Activated T-helper 1 cell treated with anti-CD3 and anti-CD28 coated beads, Interleukin-2, amount 50 U/mL, for 16 hours (primary cell): ENCODE measurements at regions not wholly inside any gene's neighbourhood (a gene's known extent, or its start where the extent isn't known, plus 50 kb on each side); places are given as distances from the start of the nearest gene placed in this dataset.

Source experiments
- DNase-seq, 2 donors: peaks; one replicate each; pipeline ENCODE4 v3.0.0-alpha.2; 2020; ENCODE audit warnings: low read depth in 1 of 2, low spot score in 1 of 2

- no peak for DNase-seq
Observed at GRCh38 chr14:87816416-87816815, 176.6 kb downstream of the GALC start.

- no peak for DNase-seq
Observed at GRCh38 chr14:87815121-87815520, 177.9 kb downstream of the GALC start.

DNA sequence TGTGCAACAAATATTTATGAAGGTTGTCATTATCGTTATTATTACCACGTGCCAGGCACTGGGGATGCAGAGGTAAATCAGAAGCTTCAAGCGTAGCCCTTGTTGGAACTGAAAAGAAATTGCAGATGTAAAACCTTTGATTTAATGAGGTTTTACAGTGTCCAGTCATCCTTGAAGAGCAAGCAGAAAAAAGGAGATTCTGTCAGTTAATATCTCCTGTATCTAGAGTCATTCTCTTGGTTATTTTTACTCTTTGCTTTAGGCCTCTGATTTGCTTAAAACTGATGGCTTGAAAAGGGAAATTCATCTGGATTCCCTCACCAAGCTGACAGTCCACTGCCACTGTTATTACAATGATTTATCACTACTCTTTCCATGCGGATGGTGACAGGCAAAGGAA lies 179.3 kb downstream of the GALC start:
- DNase-seq = no peak

GRCh38 chr14:87813211-87813610 lies 179.8 kb downstream of the GALC start:
- no peak for DNase-seq

DNA sequence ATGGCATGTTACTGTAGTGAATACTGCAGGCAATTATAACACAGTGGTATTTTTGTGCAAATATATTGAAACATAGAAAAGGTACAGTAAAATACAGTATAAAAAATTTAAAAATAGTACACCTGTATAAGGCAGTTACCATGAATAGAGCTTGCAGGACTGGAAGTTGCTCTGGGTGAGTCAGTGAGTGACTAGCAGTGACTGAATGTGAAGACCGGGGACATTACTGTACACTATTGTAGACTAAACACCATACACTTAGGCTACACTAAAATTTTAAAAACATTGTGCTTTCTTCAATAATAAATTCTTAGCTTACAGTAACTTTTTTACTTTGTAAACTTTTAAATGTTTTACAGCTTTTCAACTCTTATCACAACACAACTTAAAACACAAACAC lies 181.7 kb downstream of the GALC start:
- no peak for DNase-seq

DNA sequence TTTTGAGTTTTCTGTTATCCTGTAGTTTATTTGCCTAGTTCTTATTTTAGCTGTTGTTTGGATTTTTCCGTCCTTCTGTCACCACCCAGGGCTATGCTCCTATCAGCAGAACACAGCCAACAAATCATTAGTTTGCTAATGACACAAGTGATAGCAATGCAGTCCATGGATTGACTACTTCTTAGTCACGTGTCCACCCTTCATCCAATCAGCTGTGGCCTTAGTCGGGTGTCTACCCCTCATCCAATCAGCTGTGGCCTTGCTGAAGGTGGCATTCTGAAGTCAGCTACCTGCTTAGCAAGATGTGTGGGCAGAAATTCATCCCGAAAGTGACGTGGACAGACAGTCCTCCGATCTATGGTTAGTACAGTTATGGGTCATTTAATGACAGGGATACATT lies 182.3 kb downstream of the GALC start:
- DNase-seq = no peak

DNA sequence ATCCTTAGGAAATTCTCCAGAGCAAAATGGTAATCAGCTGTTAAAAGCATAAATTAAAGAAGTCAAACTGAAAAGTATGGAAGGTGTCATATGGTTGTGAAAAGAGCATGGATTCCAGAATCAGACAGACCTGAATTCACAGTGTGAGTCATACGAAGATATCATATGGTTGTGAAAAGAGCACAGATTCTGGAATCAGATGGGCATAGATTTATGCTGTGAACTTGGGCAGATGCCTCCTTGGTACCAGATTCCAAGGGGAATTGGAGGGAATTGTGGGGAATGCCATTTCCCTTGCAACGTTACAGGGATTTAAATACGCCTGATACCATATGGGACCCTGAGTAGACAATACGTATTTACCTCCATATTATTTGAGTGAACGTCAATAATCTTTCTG lies 183.7 kb downstream of the GALC start:
- DNase-seq = no peak

DNA sequence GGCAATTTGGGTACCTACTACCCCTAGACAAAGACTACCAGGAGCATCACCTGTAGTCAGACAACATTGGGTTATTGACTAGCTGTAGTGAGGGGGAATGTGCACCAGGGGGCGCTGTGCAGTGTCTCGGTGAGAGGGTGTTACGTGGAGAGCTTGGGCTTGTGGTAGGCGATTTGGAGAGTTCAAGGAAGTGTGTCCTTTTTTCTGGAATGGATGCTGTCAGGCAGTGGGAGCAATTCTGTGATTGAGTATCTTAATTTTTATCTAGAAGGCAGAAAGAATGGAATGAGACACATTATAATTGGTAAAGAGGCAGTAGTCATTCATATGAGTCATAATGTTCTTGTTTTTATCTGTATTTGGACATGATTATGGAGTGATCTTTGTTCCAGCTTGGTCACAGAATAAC lies 187.7 kb downstream of the GALC start:
- peak in 1 of 2 donors; percentile 8 for DNase-seq

GRCh38 chr14:87800216-87800615 lies 192.8 kb downstream of the GALC start:
- DNase-seq = no peak

DNA sequence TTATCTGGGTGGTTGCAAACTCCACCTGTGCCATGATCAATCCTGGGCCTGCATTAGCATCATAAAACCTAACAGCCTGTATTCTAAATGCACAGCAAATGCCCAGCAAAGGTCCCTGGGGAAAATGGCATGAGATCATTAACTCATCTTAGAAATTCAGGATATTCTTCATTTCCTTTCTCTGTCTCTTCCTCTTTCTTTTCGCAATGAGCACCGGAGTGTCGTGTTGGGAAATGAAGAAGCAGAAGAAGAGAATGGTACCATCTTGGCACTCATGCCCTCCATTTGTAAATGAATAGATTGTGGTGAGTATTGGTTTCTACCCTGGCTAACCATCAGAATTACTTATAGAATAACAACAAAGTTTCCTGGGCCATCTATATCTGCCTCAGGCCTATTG lies 193.6 kb downstream of the GALC start:
- no peak for DNase-seq

DNA sequence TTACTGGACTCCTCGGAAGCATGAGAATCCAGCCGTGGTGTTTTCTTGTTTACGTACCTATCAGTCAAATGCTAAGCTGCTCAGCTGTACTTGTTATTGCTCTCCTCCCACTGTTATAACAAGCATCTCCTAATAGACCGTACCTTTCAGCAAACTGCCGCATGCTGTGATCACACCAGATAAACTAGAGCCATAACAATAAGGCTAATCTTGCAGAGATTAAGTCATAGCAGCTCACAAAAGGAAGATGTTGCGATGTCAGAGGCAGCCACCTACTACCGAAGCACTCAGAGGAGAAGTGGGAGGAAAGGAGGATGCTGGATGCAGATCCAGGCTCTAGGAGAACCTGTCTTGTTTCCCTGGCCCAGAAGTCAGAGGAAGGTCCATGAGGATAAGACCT lies 196.0 kb downstream of the GALC start:
- DNase-seq = no peak

- no peak for DNase-seq
Observed at GRCh38 chr14:87794561-87794960, 198.4 kb downstream of the GALC start.

GRCh38 chr14:87785897-87786296 lies 207.1 kb downstream of the GALC start:
- no peak for DNase-seq

GRCh38 chr14:87784386-87784785 lies 208.6 kb downstream of the GALC start:
- no peak for DNase-seq

DNA sequence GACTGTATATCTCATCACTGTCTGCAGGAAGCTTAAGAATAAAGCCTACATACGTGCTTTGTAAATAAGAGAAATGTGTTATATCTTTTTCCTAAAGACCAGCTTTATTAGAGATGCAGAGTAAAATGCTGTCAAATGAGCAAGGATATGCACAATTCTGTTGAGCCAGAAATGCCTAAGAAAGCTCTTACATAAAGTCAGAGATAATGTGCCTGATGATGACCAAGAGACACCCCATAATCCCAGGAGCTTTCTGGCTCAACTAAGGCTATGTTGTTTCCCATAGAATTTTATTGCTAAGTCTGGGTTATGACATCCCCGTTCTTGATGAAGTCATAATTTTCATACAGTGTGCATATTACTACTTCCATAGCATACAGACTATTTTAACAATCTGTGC lies 209.9 kb downstream of the GALC start:
- no peak for DNase-seq

GRCh38 chr14:87772854-87773253 lies 220.1 kb downstream of the GALC start:
- DNase-seq = no peak

- DNase-seq = no peak
Observed at GRCh38 chr14:87767567-87767901, 225.4 kb downstream of the GALC start.

DNA sequence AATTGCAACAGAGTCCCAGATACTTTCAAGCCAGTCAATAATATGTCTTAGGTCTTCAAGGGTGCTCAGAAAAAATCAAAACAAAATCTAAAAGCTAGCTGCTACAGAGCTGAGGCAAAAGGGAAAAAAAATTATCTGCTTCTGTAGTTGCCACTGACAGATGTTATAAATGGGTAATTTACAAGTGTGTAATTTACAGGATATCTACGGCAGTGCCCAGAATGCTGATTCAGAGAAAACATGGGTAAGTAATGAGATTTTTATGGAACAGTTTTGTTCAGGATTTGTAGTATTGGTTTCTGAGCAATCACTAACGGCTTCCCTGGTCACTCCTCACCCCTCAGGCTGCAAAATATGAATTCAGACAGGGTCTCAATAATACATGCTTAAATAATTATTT lies 234.1 kb downstream of the GALC start:
- DNase-seq = no peak

DNA sequence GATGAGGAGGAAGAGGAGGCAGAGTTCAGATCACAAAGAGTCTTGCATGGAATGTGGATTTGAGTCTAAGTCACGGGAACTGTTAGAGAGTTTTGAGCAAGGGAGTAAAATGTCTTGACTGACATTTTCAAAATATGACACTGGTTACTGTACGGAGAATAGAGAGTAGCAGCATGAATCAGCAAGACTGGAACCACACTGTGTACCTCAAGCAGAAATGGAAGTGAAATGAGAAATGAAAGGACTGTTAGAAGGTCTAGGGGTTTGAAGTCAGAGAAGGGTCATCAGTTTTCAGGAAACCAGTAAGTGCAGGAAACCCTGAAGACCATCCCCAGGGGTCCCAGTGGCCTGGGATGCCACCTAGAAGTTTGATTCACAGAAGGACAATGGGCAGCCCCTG lies 236.3 kb downstream of the GALC start:
- DNase-seq = no peak

- DNase-seq = no peak
Observed at GRCh38 chr14:87754520-87755223, 238.3 kb downstream of the GALC start.

DNA sequence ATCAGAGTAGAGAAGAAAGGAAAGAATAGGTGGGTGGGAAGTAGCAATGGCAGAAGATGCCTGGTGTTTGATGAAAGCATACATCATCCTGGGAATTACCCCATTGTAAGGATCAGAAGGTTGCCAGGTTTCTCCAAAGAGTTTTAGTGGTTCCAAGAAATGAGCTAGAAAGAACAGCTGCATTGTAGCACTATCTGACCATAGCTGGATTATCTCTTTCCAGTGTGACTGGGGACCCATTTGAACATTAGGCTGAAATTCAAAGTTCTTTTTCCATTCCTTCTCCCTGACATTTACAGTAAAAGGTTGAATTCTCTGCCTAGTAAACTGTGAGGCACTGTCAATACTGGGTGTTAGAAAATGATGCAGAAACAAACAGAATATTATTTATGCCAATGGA lies 244.4 kb downstream of the GALC start:
- DNase-seq = no peak

GRCh38 chr14:87745507-87746118 lies 247.4 kb downstream of the GALC start:
- no peak for DNase-seq
